ENCODE measurements at regions not wholly inside any gene's neighbourhood (a gene's known extent, or its start where the extent isn't known, plus 50 kb on each side); places are given as distances from the start of the nearest gene placed in this dataset.

DNA sequence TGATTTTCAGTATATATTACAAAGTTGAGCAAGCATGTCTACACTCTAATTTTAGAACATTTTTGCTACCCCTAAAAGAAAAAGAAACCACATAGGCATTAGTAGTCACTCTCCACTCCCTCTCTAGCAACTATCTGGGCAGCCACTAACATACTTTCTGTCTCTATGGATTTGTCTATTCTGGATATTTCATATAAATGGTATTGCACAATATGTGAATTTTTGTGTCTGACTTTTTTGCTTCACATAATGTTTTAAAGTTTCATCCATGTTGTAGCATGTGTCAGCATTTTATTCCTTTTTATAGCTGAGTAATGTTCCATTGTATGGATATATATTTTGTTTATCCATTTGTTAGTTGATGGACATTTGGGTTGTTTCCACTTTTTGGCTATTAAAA lies 232.5 kb upstream of the CTAGE1 start:
- H3K27ac ChIP-seq (ENCODE audit: low read depth, low read length), result no peak overlapping the region
- no peak for DNase-seq (ENCODE audit: low read depth, low spot score)
- no peak overlapping the region for H3K4me3 ChIP-seq (ENCODE audit: low read depth, low read length)
- POLR2A ChIA-PET, result no interaction called here
- H3K9me3 ChIP-seq (ENCODE audit: control insufficient read depth, insufficient read depth, low read length), result no peaks in the 10 kb centered on the region; the same call in 1 of the 2 replicates
- no peaks in the 10 kb centered on the region for H3K27me3 ChIP-seq (ENCODE audit: control insufficient read depth, insufficient read depth, low read length)
- TF ChIP-seq CTCF (IDR thresholded peaks at IDR 0.05; ENCODE audit: low read depth, low read length), result no peak
- CTCF ChIA-PET, result no interaction called here

GRCh38 chr18:22657619-22658018 lies 239.9 kb upstream of the CTAGE1 start:
- ChIA-PET POLR2A (no interaction called here), CTCF (no interaction called here)
- no peak overlapping the region for H3K27ac ChIP-seq (ENCODE audit: low read depth, low read length)
- no peak for TF ChIP-seq CTCF (IDR thresholded peaks at IDR 0.05; ENCODE audit: low read depth, low read length)
- no peaks in the 10 kb centered on the region; the same call in 1 of the 2 replicates for H3K9me3 ChIP-seq (ENCODE audit: control insufficient read depth, insufficient read depth, low read length)
- DNase-seq (ENCODE audit: low read depth, low spot score), result no peak
- no peaks in the 10 kb centered on the region for H3K27me3 ChIP-seq (ENCODE audit: control insufficient read depth, insufficient read depth, low read length)
- H3K4me3 ChIP-seq (ENCODE audit: low read depth, low read length), result no peak overlapping the region

DNA sequence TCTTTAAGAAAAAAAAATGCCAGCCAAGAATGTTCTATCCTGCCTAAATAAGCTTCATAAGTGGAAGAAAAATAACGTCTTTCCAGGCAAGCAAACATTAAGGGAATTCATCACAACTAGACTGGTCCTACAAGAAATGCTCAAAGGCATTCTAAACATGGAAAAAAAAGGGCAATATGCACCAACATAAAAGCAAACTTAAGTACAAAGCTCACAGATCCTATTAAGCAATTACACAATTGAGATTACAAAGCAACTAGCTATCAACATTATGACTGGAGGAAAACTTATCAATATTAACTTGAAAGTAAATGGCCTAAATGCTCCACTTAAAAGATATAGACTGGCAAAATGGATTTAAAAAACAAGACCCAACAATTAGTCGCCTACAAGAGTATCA lies 240.6 kb upstream of the CTAGE1 start:
- POLR2A ChIA-PET, result no interaction called here
- TF ChIP-seq CTCF (IDR thresholded peaks at IDR 0.05; ENCODE audit: low read depth, low read length), result no peak
- Histone ChIP-seq H3K27ac (ENCODE audit: low read depth, low read length) (no peak overlapping the region), H3K9me3 (ENCODE audit: control insufficient read depth, insufficient read depth, low read length) (no peaks in the 10 kb centered on the region; the same call in 1 of the 2 replicates), H3K27me3 (ENCODE audit: control insufficient read depth, insufficient read depth, low read length) (no peaks in the 10 kb centered on the region), H3K4me3 (ENCODE audit: low read depth, low read length) (no peak overlapping the region)
- DNase-seq (ENCODE audit: low read depth, low spot score), result no peak
- CTCF ChIA-PET, result interaction anchor here (1.0 kb wide), 1 partner anchor 9 kb away, joined by 3 read pairs; no protein-coding TSS in a partner anchor

DNA sequence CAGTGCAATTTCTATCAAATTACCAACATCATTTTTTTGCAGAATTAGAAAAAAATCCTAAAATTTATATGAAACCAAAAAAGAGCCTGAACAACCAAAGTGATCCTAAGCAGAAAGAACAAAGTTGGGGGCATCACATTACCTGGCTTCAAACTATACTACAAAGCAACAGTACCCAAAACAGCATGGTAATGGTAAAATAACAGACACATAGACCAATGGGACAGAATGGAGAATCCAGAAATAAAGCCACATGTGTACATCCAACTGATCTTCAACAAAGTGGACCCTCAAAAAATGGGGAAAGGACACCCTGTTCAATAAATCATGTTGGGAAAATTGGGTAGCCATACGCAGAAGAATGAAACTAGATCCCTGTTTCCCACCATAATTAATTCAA lies 245.7 kb upstream of the CTAGE1 start:
- ChIA-PET POLR2A (no interaction called here), CTCF (no interaction called here)
- no peak overlapping the region for H3K27ac ChIP-seq (ENCODE audit: low read depth, low read length)
- no peak overlapping the region for H3K4me3 ChIP-seq (ENCODE audit: low read depth, low read length)
- no peak for DNase-seq (ENCODE audit: low read depth, low spot score)
- H3K27me3 ChIP-seq (ENCODE audit: control insufficient read depth, insufficient read depth, low read length), result no peaks in the 10 kb centered on the region
- no peak for TF ChIP-seq CTCF (IDR thresholded peaks at IDR 0.05; ENCODE audit: low read depth, low read length)
- no peaks in the 10 kb centered on the region for H3K9me3 ChIP-seq (ENCODE audit: control insufficient read depth, insufficient read depth, low read length)

GRCh38 chr18:22666411-22666940 lies 248.8 kb upstream of the CTAGE1 start:
- ChIA-PET POLR2A (interaction anchor here (0.6 kb wide), 1 partner anchor 45 kb away, joined by 3 read pairs; no protein-coding TSS in a partner anchor), CTCF (no interaction called here)
- no peaks in the 10 kb centered on the region for H3K27me3 ChIP-seq (ENCODE audit: control insufficient read depth, insufficient read depth, low read length)
- DNase-seq (ENCODE audit: low read depth, low spot score), result no peak
- H3K4me3 ChIP-seq (ENCODE audit: low read depth, low read length), result no peak overlapping the region
- no peaks in the 10 kb centered on the region for H3K9me3 ChIP-seq (ENCODE audit: control insufficient read depth, insufficient read depth, low read length)
- H3K27ac ChIP-seq (ENCODE audit: low read depth, low read length), result peak overlapping the region; percentile 81
- TF ChIP-seq CTCF (IDR thresholded peaks at IDR 0.05; ENCODE audit: low read depth, low read length), result no peak

Data from AG04450 (cell line).